Panc1 (cell line): ENCODE measurements at regions not wholly inside any gene's neighbourhood (a gene's known extent, or its start where the extent isn't known, plus 50 kb on each side); places are given as distances from the start of the nearest gene placed in this dataset.

ENCODE experiments used
- ATAC-seq: fragments of 200-7000 bp; cut with Tn5 transposase; 2 replicates; pipeline ENCODE4 v1.9.1; 2020; ENCODE audit warnings: mild to moderate bottlenecking, moderate library complexity
- BruUV-seq: library from RNA; stranded (reverse); fragments of 400-500 nt; replicated peaks from 2 replicates; lab custom pipeline; 2021; lab: Mats Ljungman, UMichigan
- CTCF ChIA-PET: fragments of 300-600 bp; sonication (Branson Sonifier 250); formaldehyde crosslinking; loops from one replicate; lab custom pipeline; 2022; ENCODE audit warnings: antibody characterized with exemption; lab: Charles Lee
- POLR2A ChIA-PET: fragments of 300-600 bp; sonication (Branson Sonifier 250); formaldehyde crosslinking; loops from one replicate; lab custom pipeline; 2022; ENCODE audit warnings: antibody characterized with exemption; lab: Charles Lee
- DNase-seq: peaks from one replicate; pipeline ENCODE4 v3.0.0-alpha.2; 2010; ENCODE audit warnings: low read depth, low spot score
- H3K27ac ChIP-seq: 2 replicates; pipeline ENCODE4 v1.5.1; 2011; ENCODE audit warnings: mild to moderate bottlenecking, low read length, inconsistent platforms
- H3K27me3 ChIP-seq: fragments of 200-500 bp; sonication (Bioruptor generic); 2 replicates; pipeline ENCODE4 v1.6.0; 2014; ENCODE audit warnings: low read length, inconsistent platforms; ENCODE audit not compliant: control insufficient read depth, insufficient read depth
- H3K36me3 ChIP-seq: fragments of 200-500 bp; sonication (Bioruptor generic); 2 replicates; pipeline ENCODE4 v1.5.1; 2014; ENCODE audit warnings: inconsistent platforms, mild to moderate bottlenecking, low read length, moderate library complexity; ENCODE audit not compliant: control insufficient read depth, insufficient read depth
- H3K4me1 ChIP-seq: 2 replicates; pipeline ENCODE4 v1.5.1; 2011; ENCODE audit warnings: inconsistent platforms, mild to moderate bottlenecking, low read length, moderate library complexity; ENCODE audit not compliant: control insufficient read depth, insufficient read depth
- H3K4me3 ChIP-seq, 2 experiments: 2 replicates each; pipeline ENCODE4 v1.5.1; 2011 to 2012; ENCODE audit warnings: low read depth in 2 of 2, low read length in 2 of 2, mild to moderate bottlenecking in 2 of 2, inconsistent platforms in 1 of 2, moderate library complexity in 1 of 2
- H3K9me3 ChIP-seq: fragments of 200-500 bp; sonication (Bioruptor generic); 2 replicates; pipeline ENCODE4 v1.5.1; 2014; ENCODE audit warnings: low read depth, mild to moderate bottlenecking, inconsistent platforms, low read length, moderate library complexity; ENCODE audit not compliant: control insufficient read depth, insufficient read depth
- POLR2AphosphoS5 ChIP-seq: IDR thresholded peaks from 2 replicates; pipeline ENCODE4 v1.6.1; 2012; ENCODE audit warnings: mild to moderate bottlenecking, low read depth, low read length, moderate library complexity
- SIN3A ChIP-seq: IDR thresholded peaks from 2 replicates; pipeline ENCODE4 v1.6.1; 2012; ENCODE audit warnings: low read depth, mild to moderate bottlenecking, low read length, moderate library complexity, borderline replicate concordance; ENCODE audit not compliant: insufficient read depth
- TCF7L2 ChIP-seq: IDR thresholded peaks from 2 replicates; pipeline ENCODE4 v1.6.1; 2011; ENCODE audit warnings: mild to moderate bottlenecking, low read depth, low read length, inconsistent platforms
- in situ Hi-C: cut with HindIII; loops from 2 replicates; pipeline ENCODE4 v1.10.0; 2016; ENCODE audit warnings: low sequenced_read_pairs, low pct_unique_long_range_greater_than_20kb
- intact Hi-C: fragments of 100-400 bp; cut with micrococcal nuclease; formaldehyde crosslinking; loops from one replicate; pipeline ENCODE4 v1.10.0; 2022; ENCODE audit not compliant: unreplicated experiment
- TF ChIP-seq, protein P1 (sequence below), 2 experiments: IDR thresholded peaks; 2 replicates each; pipeline ENCODE4 v1.6.1; 2011 to 2012; ENCODE audit warnings: low read depth in 2 of 2, control low read depth in 1 of 2, low read length in 1 of 2, mild to moderate bottlenecking in 1 of 2, moderate library complexity in 1 of 2; ENCODE audit not compliant: insufficient read depth in 1 of 2
- TF ChIP-seq, protein P2 (sequence below): fragments of 450-650 bp; IDR thresholded peaks from 2 replicates; pipeline ENCODE4 v1.5.1; 2017; ENCODE audit warnings: mild to moderate bottlenecking

DNA sequence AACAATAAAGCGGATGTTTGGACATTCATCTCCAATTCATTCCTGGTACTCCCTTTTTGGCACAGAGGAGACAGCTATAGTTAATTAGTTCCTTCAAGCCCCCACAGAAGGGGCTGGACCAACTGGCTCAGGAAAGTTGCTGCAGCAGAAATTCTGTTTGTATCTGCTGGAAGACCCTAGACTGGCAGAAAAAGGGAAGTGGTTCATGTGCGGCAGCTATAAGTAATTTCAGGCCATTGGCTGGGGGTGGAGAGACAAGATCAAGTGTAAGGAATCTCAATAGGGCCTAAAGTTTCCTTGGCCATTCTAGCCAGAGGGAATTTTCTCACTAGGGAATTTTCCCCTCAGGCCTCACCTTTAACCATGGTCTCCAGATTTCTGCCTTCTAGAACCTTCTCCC, 89.9 kb upstream of the DHX15 start:
- Histone ChIP-seq H3K36me3 (no peaks in the 10 kb centered on the region), H3K4me1 (no peaks in the 10 kb centered on the region), H3K27me3 (no peaks in the 10 kb centered on the region), H3K9me3 (no peaks in the 10 kb centered on the region), H3K4me3 (no peak overlapping the region), H3K27ac (no peak overlapping the region)
- in situ Hi-C loops, result no loop called here
- no peak for DNase-seq
- BruUV-seq, result no TSS peak
- POLR2A ChIA-PET, result no interaction called here
- CTCF ChIA-PET, result no interaction called here
- intact Hi-C loops, result no loop called here
- TF ChIP-seq, protein P1, sequence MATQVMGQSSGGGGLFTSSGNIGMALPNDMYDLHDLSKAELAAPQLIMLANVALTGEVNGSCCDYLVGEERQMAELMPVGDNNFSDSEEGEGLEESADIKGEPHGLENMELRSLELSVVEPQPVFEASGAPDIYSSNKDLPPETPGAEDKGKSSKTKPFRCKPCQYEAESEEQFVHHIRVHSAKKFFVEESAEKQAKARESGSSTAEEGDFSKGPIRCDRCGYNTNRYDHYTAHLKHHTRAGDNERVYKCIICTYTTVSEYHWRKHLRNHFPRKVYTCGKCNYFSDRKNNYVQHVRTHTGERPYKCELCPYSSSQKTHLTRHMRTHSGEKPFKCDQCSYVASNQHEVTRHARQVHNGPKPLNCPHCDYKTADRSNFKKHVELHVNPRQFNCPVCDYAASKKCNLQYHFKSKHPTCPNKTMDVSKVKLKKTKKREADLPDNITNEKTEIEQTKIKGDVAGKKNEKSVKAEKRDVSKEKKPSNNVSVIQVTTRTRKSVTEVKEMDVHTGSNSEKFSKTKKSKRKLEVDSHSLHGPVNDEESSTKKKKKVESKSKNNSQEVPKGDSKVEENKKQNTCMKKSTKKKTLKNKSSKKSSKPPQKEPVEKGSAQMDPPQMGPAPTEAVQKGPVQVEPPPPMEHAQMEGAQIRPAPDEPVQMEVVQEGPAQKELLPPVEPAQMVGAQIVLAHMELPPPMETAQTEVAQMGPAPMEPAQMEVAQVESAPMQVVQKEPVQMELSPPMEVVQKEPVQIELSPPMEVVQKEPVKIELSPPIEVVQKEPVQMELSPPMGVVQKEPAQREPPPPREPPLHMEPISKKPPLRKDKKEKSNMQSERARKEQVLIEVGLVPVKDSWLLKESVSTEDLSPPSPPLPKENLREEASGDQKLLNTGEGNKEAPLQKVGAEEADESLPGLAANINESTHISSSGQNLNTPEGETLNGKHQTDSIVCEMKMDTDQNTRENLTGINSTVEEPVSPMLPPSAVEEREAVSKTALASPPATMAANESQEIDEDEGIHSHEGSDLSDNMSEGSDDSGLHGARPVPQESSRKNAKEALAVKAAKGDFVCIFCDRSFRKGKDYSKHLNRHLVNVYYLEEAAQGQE (IDR thresholded peaks at IDR 0.05; ENCODE audit: insufficient read depth in 1 of 2, low read depth in 2 of 2, low read length in 1 of 2), result no peak
- TF ChIP-seq, protein P2, sequence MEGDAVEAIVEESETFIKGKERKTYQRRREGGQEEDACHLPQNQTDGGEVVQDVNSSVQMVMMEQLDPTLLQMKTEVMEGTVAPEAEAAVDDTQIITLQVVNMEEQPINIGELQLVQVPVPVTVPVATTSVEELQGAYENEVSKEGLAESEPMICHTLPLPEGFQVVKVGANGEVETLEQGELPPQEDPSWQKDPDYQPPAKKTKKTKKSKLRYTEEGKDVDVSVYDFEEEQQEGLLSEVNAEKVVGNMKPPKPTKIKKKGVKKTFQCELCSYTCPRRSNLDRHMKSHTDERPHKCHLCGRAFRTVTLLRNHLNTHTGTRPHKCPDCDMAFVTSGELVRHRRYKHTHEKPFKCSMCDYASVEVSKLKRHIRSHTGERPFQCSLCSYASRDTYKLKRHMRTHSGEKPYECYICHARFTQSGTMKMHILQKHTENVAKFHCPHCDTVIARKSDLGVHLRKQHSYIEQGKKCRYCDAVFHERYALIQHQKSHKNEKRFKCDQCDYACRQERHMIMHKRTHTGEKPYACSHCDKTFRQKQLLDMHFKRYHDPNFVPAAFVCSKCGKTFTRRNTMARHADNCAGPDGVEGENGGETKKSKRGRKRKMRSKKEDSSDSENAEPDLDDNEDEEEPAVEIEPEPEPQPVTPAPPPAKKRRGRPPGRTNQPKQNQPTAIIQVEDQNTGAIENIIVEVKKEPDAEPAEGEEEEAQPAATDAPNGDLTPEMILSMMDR, result no peak
- no peak for TF ChIP-seq POLR2AphosphoS5
- TF ChIP-seq SIN3A, result no peak
- no peak for TF ChIP-seq TCF7L2
- no peak for ATAC-seq

DNA sequence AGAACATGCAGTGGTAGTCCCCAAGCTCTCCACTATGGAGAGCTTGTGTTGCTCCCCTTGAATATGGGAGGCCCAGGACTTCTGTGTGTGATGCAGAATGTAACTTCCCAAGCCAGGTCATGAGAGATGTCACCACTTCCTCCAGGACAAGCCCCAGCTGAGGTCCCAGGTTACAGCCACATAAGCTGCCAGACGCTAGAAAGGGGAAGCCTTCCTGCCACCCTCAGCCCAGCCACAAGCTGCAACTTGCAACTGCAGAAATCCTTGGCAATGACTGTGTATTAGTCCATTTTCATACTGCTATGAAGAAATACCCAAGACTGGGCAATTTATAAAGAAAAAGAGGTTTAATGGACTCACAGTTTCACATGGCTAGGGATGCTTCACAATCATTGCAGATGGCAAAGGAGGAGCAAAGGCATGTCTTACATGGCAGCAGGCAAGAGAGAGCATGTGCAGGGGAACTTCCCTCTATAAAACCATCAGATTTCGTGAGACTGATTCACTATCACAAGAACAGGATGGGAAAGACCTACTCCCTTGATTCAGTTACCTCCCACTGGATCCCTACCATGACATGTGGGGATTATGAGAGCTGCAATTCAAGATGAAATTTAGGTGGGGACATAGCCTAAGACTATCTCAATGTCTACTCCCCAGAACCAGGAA, 91.5 kb upstream of the DHX15 start:
- H3K9me3 ChIP-seq, result no peaks in the 10 kb centered on the region
- ATAC-seq (no peak), DNase-seq (no peak)
- H3K4me1 ChIP-seq, result no peaks in the 10 kb centered on the region
- in situ Hi-C loops, result no loop called here
- BruUV-seq, result no TSS peak
- H3K27ac ChIP-seq, result no peak overlapping the region
- H3K4me3 ChIP-seq, result no peak overlapping the region
- ChIA-PET CTCF (interaction anchor here (0.6 kb wide), 1 partner anchor 11 kb away, joined by 3 read pairs; no protein-coding TSS in a partner anchor), POLR2A (no interaction called here)
- no peaks in the 10 kb centered on the region for H3K36me3 ChIP-seq
- H3K27me3 ChIP-seq, result no peaks in the 10 kb centered on the region
- no peak for TF ChIP-seq POLR2AphosphoS5
- TF ChIP-seq, protein P2, result no peak
- TF ChIP-seq, protein P1 (IDR thresholded peaks at IDR 0.05; ENCODE audit: insufficient read depth in 1 of 2, low read depth in 2 of 2, low read length in 1 of 2), result no peak
- no peak for TF ChIP-seq TCF7L2
- no peak for TF ChIP-seq SIN3A
- intact Hi-C loops, result no loop called here
